ENCODE measurements at regions not wholly inside any gene's neighbourhood (a gene's known extent, or its start where the extent isn't known, plus 50 kb on each side); places are given as distances from the start of the nearest gene placed in this dataset.

GRCh38 chr18:42576124-42576523 is 539.4 kb downstream of the RIT2 start:
- POLR2A ChIA-PET: no interaction called here
- ATAC-seq (no peak), DNase-seq (no peak)
- no peak overlapping the region for H3K27ac Mint-ChIP-seq
- H3K4me1 Mint-ChIP-seq (ENCODE audit: low read depth): no peaks in the 10 kb centered on the region
- TF ChIP-seq CTCF (IDR thresholded peaks at IDR 0.05): no peak
- no peaks in the 10 kb centered on the region for H3K36me3 Mint-ChIP-seq (ENCODE audit: low read depth)
- intact Hi-C loops (cut with micrococcal nuclease): no loop called here
- H3K4me3 Mint-ChIP-seq: no peak overlapping the region
- CTCF ChIA-PET: no interaction called here
- no peaks in the 10 kb centered on the region for H3K9me3 Mint-ChIP-seq
- no peaks in the 10 kb centered on the region for H3K27me3 Mint-ChIP-seq

- ChIA-PET CTCF (no interaction called here), POLR2A (no interaction called here)
- no peak for TF ChIP-seq CTCF (IDR thresholded peaks at IDR 0.05)
- H3K9me3 Mint-ChIP-seq: no peaks in the 10 kb centered on the region
- no peaks in the 10 kb centered on the region for H3K27me3 Mint-ChIP-seq
- DNase-seq (no peak), ATAC-seq (no peak)
- H3K27ac Mint-ChIP-seq: no peak overlapping the region
- intact Hi-C loops (cut with micrococcal nuclease): no loop called here
- H3K4me3 Mint-ChIP-seq: no peak overlapping the region
- no peaks in the 10 kb centered on the region for H3K36me3 Mint-ChIP-seq (ENCODE audit: low read depth)
- H3K4me1 Mint-ChIP-seq (ENCODE audit: low read depth): no peaks in the 10 kb centered on the region
Measured at GRCh38 chr18:42578792-42579191, 536.7 kb downstream of the RIT2 start.

- H3K27ac Mint-ChIP-seq: no peak overlapping the region
- no peaks in the 10 kb centered on the region for H3K4me1 Mint-ChIP-seq (ENCODE audit: low read depth)
- intact Hi-C loops (cut with micrococcal nuclease): no loop called here
- CTCF ChIA-PET: no interaction called here
- no peaks in the 10 kb centered on the region for H3K36me3 Mint-ChIP-seq (ENCODE audit: low read depth)
- no peak for TF ChIP-seq CTCF (IDR thresholded peaks at IDR 0.05)
- DNase-seq (no peak), ATAC-seq (no peak)
- H3K4me3 Mint-ChIP-seq: no peak overlapping the region
- H3K9me3 Mint-ChIP-seq: peaks cover 1% of the 10 kb centered on the region
- POLR2A ChIA-PET: no interaction called here
- H3K27me3 Mint-ChIP-seq: no peaks in the 10 kb centered on the region
Measured at GRCh38 chr18:42582266-42582665, 533.2 kb downstream of the RIT2 start.

GRCh38 chr18:42583283-42583731 is 532.2 kb downstream of the RIT2 start:
- ChIA-PET POLR2A (no interaction called here), CTCF (no interaction called here)
- Mint-ChIP-seq H3K36me3 (ENCODE audit: low read depth) (no peaks in the 10 kb centered on the region), H3K4me3 (no peak overlapping the region), H3K4me1 (ENCODE audit: low read depth) (no peaks in the 10 kb centered on the region), H3K27me3 (no peaks in the 10 kb centered on the region), H3K27ac (no peak overlapping the region), H3K9me3 (peaks cover 1% of the 10 kb centered on the region)
- ATAC-seq (no peak), DNase-seq (no peak)
- intact Hi-C loops (cut with micrococcal nuclease): no loop called here
- TF ChIP-seq CTCF (IDR thresholded peaks at IDR 0.05): no peak

GRCh38 chr18:42586601-42587000 is 528.9 kb downstream of the RIT2 start:
- TF ChIP-seq CTCF (IDR thresholded peaks at IDR 0.05): no peak
- H3K27ac Mint-ChIP-seq: no peak overlapping the region
- POLR2A ChIA-PET: no interaction called here
- no peak for ATAC-seq
- H3K4me3 Mint-ChIP-seq: no peak overlapping the region
- no peaks in the 10 kb centered on the region for H3K4me1 Mint-ChIP-seq (ENCODE audit: low read depth)
- peaks cover 4% of the 10 kb centered on the region for H3K9me3 Mint-ChIP-seq
- intact Hi-C loops (cut with micrococcal nuclease): no loop called here
- no peaks in the 10 kb centered on the region for H3K36me3 Mint-ChIP-seq (ENCODE audit: low read depth)
- CTCF ChIA-PET: no interaction called here
- DNase-seq: no peak
- no peaks in the 10 kb centered on the region for H3K27me3 Mint-ChIP-seq

Measured in activated CD8-positive, alpha-beta T cell treated with anti-CD3 and anti-CD28 coated beads for 36 hours (primary cell).